Urothelium cell line (cell line): ENCODE measurements at regions not wholly inside any gene's neighbourhood (a gene's known extent, or its start where the extent isn't known, plus 50 kb on each side); places are given as distances from the start of the nearest gene placed in this dataset.
A peak's percentile ranks its signal among the peaks of the same experiment; 100 is the strongest.
"Not testable (repeated sequence)": the region's sequence is repeated elsewhere in the genome, so short reads cannot be mapped to it uniquely, and the experiment has no call there.

Experiments
- DNase-seq: peaks from one replicate; pipeline ENCODE4 v3.0.0; 2011; ENCODE audit warnings: low spot score, mixed read lengths
- FAIRE-seq: peaks from 2 replicates; lab custom pipeline; 2011; peaks lifted over from hg19 to GRCh38; lab: Jason Lieb, UNC

GRCh38 chr2:22375096-22375495, 1009.9 kb upstream of the KLHL29 start:
- DNase-seq (no peak), FAIRE-seq (no peak)

- FAIRE-seq = peak; percentile 35
- DNase-seq = no peak
Observed at GRCh38 chr2:22377268-22377667, 1007.7 kb upstream of the KLHL29 start.

- DNase-seq = no peak
- no peak for FAIRE-seq
Observed at GRCh38 chr2:22382479-22383169, 1002.4 kb upstream of the KLHL29 start.

GRCh38 chr2:22397847-22398246, 987.1 kb upstream of the KLHL29 start:
- no peak for FAIRE-seq
- no peak for DNase-seq

GRCh38 chr2:22403748-22404147, 981.2 kb upstream of the KLHL29 start:
- FAIRE-seq = no peak
- no peak for DNase-seq

GRCh38 chr2:22406625-22407024, 978.4 kb upstream of the KLHL29 start:
- no peak for DNase-seq
- FAIRE-seq = no peak

GRCh38 chr2:22420076-22420475, 964.9 kb upstream of the KLHL29 start:
- FAIRE-seq (no peak), DNase-seq (no peak)

- no peak for DNase-seq
- no peak for FAIRE-seq
Observed at GRCh38 chr2:22442051-22442450, 942.9 kb upstream of the KLHL29 start.

- DNase-seq = no peak
- FAIRE-seq = no peak
Observed at GRCh38 chr2:22444281-22444680, 940.7 kb upstream of the KLHL29 start.

- no peak for DNase-seq
- FAIRE-seq = no peak
Observed at GRCh38 chr2:22449696-22450095, 935.3 kb upstream of the KLHL29 start.

GRCh38 chr2:22450831-22451230, 934.1 kb upstream of the KLHL29 start:
- FAIRE-seq (no peak), DNase-seq (peak; percentile 37)

GRCh38 chr2:22454826-22455485, 930.0 kb upstream of the KLHL29 start:
- DNase-seq = no peak
- FAIRE-seq = no peak

GRCh38 chr2:22458440-22458839, 926.5 kb upstream of the KLHL29 start:
- FAIRE-seq (no peak), DNase-seq (no peak)

- not testable (repeated sequence) for DNase-seq, FAIRE-seq
Observed at GRCh38 chr2:22475103-22475502, 909.9 kb upstream of the KLHL29 start.

GRCh38 chr2:22478329-22478728, 906.6 kb upstream of the KLHL29 start:
- FAIRE-seq (no peak), DNase-seq (no peak)

- DNase-seq = peak; percentile 38
- no peak for FAIRE-seq
Observed at GRCh38 chr2:22481486-22482259, 903.3 kb upstream of the KLHL29 start.

GRCh38 chr2:22483036-22483435, 901.9 kb upstream of the KLHL29 start:
- DNase-seq (no peak), FAIRE-seq (no peak)

- DNase-seq (no peak), FAIRE-seq (no peak)
Observed at GRCh38 chr2:22485486-22485885, 899.5 kb upstream of the KLHL29 start.

- no peak for DNase-seq
- FAIRE-seq = no peak
Observed at GRCh38 chr2:22486343-22486742, 898.6 kb upstream of the KLHL29 start.

- FAIRE-seq (no peak), DNase-seq (no peak)
Observed at GRCh38 chr2:22487036-22487435, 897.9 kb upstream of the KLHL29 start.

GRCh38 chr2:22487541-22487940, 897.4 kb upstream of the KLHL29 start:
- FAIRE-seq = no peak
- DNase-seq = no peak

- FAIRE-seq (no peak), DNase-seq (no peak)
Observed at GRCh38 chr2:22491442-22491841, 893.5 kb upstream of the KLHL29 start.
